K562 (cell line): ENCODE measurements at regions not wholly inside any gene's neighbourhood (a gene's known extent, or its start where the extent isn't known, plus 50 kb on each side); places are given as distances from the start of the nearest gene placed in this dataset.

Experiments used
- EP400 ChIP-seq: fragments of 450-650 bp; IDR thresholded peaks from 2 replicates; pipeline ENCODE4 v1.6.1; 2017; ENCODE audit warnings: antibody characterized with exemption, mild to moderate bottlenecking, moderate library complexity
- RREB1 ChIP-seq: fragments of 250-450 bp; sonication (Bioruptor Pico); IDR thresholded peaks from 2 replicates; pipeline ENCODE4 v1.4.0; 2020
- ZNF318 ChIP-seq, 2 experiments: fragments of 450-650 bp; IDR thresholded peaks; 2 replicates each; pipeline ENCODE4 v1.6.1; 2016; ENCODE audit warnings: mild to moderate bottlenecking in 2 of 2, borderline replicate concordance in 1 of 2, low read depth in 1 of 2, moderate library complexity in 1 of 2

GRCh38 chr15:31433574-31433973 lies 106.9 kb downstream of the KLF13 start (continued):
- TF ChIP-seq RREB1 (CRISPR knock-in tag) (no peak), EP400 (no peak), ZNF318 (IDR thresholded peaks at IDR 0.05; ENCODE audit: borderline replicate concordance in 1 of 2, low read depth in 1 of 2) (no peak)
